ENCODE measurements at regions not wholly inside any gene's neighbourhood (a gene's known extent, or its start where the extent isn't known, plus 50 kb on each side); places are given as distances from the start of the nearest gene placed in this dataset.
A peak's percentile ranks its signal among the peaks of the same experiment; 100 is the strongest.

- Histone ChIP-seq H3K4me3 (ENCODE audit: low read depth, low read length, poor library complexity, severe bottlenecking) (no peak overlapping the region), H3K36me3 (ENCODE audit: insufficient read depth, low read length, poor library complexity, severe bottlenecking) (no peaks in the 10 kb centered on the region), H3K27ac (ENCODE audit: low read depth, low read length, poor library complexity, severe bottlenecking) (no peak overlapping the region), H3K27me3 (replicated peaks; ENCODE audit: insufficient read depth, low read depth, low read length, poor library complexity) (peaks cover 36% of the 10 kb centered on the region), H3K9me3 (ENCODE audit: low read depth, low read length, poor library complexity, severe bottlenecking) (no peaks in the 10 kb centered on the region), H3K4me1 (ENCODE audit: insufficient read depth, low read length, poor library complexity, severe bottlenecking) (peaks cover 28% of the 10 kb centered on the region)
- POLR2A ChIA-PET (ENCODE audit: low non-redundant PET) = no interaction called here
- BruUV-seq (replicated peaks) = no TSS peak
- intact Hi-C loops (cut with micrococcal nuclease; ENCODE audit: unreplicated experiment) = no loop called here
- TF ChIP-seq, protein P1, sequence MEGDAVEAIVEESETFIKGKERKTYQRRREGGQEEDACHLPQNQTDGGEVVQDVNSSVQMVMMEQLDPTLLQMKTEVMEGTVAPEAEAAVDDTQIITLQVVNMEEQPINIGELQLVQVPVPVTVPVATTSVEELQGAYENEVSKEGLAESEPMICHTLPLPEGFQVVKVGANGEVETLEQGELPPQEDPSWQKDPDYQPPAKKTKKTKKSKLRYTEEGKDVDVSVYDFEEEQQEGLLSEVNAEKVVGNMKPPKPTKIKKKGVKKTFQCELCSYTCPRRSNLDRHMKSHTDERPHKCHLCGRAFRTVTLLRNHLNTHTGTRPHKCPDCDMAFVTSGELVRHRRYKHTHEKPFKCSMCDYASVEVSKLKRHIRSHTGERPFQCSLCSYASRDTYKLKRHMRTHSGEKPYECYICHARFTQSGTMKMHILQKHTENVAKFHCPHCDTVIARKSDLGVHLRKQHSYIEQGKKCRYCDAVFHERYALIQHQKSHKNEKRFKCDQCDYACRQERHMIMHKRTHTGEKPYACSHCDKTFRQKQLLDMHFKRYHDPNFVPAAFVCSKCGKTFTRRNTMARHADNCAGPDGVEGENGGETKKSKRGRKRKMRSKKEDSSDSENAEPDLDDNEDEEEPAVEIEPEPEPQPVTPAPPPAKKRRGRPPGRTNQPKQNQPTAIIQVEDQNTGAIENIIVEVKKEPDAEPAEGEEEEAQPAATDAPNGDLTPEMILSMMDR (conservative IDR thresholded peaks at IDR 0.05; ENCODE audit: low read depth, low read length) = no peak
- TF ChIP-seq EZH2 (IDR thresholded peaks at IDR 0.05; ENCODE audit: borderline replicate concordance, low read depth, low read length, poor library complexity, severe bottlenecking) = no peak
- CTCF ChIA-PET = no interaction called here
- no peak for DNase-seq (ENCODE audit: low spot score)
These were observed 101.1 kb upstream of the RASGRP1 start for GRCh38 chr15:38665586-38666305.

- Histone ChIP-seq H3K27ac (ENCODE audit: low read depth, low read length, poor library complexity, severe bottlenecking) (no peak overlapping the region), H3K4me3 (ENCODE audit: low read depth, low read length, poor library complexity, severe bottlenecking) (no peak overlapping the region), H3K9me3 (ENCODE audit: low read depth, low read length, poor library complexity, severe bottlenecking) (no peaks in the 10 kb centered on the region), H3K36me3 (ENCODE audit: insufficient read depth, low read length, poor library complexity, severe bottlenecking) (no peaks in the 10 kb centered on the region), H3K27me3 (replicated peaks; ENCODE audit: insufficient read depth, low read depth, low read length, poor library complexity) (peaks cover 47% of the 10 kb centered on the region), H3K4me1 (ENCODE audit: insufficient read depth, low read length, poor library complexity, severe bottlenecking) (peaks cover 28% of the 10 kb centered on the region)
- BruUV-seq (replicated peaks) = no TSS peak
- DNase-seq (ENCODE audit: low spot score) = no peak
- TF ChIP-seq EZH2 (IDR thresholded peaks at IDR 0.05; ENCODE audit: borderline replicate concordance, low read depth, low read length, poor library complexity, severe bottlenecking) = no peak
- TF ChIP-seq, protein P1 (conservative IDR thresholded peaks at IDR 0.05; ENCODE audit: low read depth, low read length) = no peak
- ChIA-PET POLR2A (ENCODE audit: low non-redundant PET) (no interaction called here), CTCF (no interaction called here)
- intact Hi-C loops (cut with micrococcal nuclease; ENCODE audit: unreplicated experiment) = no loop called here
These were observed 102.4 kb upstream of the RASGRP1 start for GRCh38 chr15:38666865-38667510.

DNA sequence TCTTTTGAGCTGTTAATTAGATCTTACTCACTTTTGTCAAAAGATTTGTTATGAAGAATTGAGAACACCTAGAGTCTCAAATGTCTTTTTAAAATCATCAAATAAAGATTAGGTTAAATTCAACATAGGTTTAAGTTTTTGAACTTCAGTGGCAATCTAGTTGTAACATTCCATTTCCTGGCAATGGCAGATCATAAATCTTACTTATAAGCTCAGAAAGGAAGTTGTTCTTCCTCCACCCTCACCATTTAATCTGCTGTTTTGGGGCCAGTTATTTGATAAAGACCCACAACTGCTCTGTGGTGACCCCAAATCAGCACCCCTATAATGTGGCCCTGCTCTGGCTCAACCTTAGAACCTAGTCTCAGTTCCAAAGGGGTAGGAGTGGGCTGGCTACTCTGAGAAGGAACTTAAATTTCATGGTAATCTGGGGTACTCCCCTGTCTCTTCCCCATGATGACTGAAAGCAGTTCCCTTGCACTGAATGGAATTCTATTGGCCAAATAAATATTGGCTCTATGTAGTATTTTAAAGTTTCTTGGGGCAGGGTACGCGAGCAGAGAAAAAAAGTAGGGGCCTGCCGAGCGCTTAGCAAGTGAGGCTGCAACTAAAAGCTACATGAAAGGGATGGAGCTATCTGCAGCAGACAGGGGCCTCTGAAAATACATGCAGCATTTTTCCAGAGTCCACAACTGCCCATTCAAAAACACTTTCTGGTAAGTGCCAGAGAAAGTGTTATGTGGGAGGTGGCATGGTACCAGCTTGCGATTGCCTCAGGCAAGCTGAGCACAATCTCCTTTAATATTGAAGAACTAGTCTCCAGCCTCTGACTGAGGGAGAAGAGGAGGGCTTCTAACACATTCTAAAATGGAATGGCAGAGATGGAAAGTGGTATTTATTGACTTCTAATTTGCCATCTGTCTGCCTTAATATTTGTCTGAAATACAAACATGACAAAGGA is 103.6 kb upstream of the RASGRP1 start:
- DNase-seq (ENCODE audit: low spot score) = peak; percentile 13
- no peak for TF ChIP-seq EZH2 (IDR thresholded peaks at IDR 0.05; ENCODE audit: borderline replicate concordance, low read depth, low read length, poor library complexity, severe bottlenecking)
- TF ChIP-seq, protein P1 (conservative IDR thresholded peaks at IDR 0.05; ENCODE audit: low read depth, low read length) = no peak
- peaks cover 59% of the 10 kb centered on the region for H3K27me3 ChIP-seq (replicated peaks; ENCODE audit: insufficient read depth, low read depth, low read length, poor library complexity)
- BruUV-seq (replicated peaks) = no TSS peak
- H3K9me3 ChIP-seq (ENCODE audit: low read depth, low read length, poor library complexity, severe bottlenecking) = no peaks in the 10 kb centered on the region
- intact Hi-C loops (cut with micrococcal nuclease; ENCODE audit: unreplicated experiment) = no loop called here
- H3K4me1 ChIP-seq (ENCODE audit: insufficient read depth, low read length, poor library complexity, severe bottlenecking) = peaks cover 28% of the 10 kb centered on the region
- no peaks in the 10 kb centered on the region for H3K36me3 ChIP-seq (ENCODE audit: insufficient read depth, low read length, poor library complexity, severe bottlenecking)
- H3K27ac ChIP-seq (ENCODE audit: low read depth, low read length, poor library complexity, severe bottlenecking) = no peak overlapping the region
- ChIA-PET POLR2A (ENCODE audit: low non-redundant PET) (interaction anchor here (0.6 kb wide), 2 partner anchors 165 to 474 kb away, joined by 3 read pairs; no protein-coding TSS in a partner anchor), CTCF (interaction anchor here (0.8 to 1.7 kb wide), 2 partner anchors 23 to 32 kb away, joined by 3 to 10 read pairs; no protein-coding TSS in a partner anchor)
- no peak overlapping the region for H3K4me3 ChIP-seq (ENCODE audit: low read depth, low read length, poor library complexity, severe bottlenecking)
